ENCODE measurements at regions not wholly inside any gene's neighbourhood (a gene's known extent, or its start where the extent isn't known, plus 50 kb on each side); places are given as distances from the start of the nearest gene placed in this dataset.
"Not testable (repeated sequence)": the region's sequence is repeated elsewhere in the genome, so short reads cannot be mapped to it uniquely, and the experiment has no call there.

GRCh38 chr22:11253000-11253511, 4274.9 kb upstream of the OR11H1 start:
- ATAC-seq = no peak
- H3K4me3 ChIP-seq = no peak overlapping the region
- no CpG with 5 or more reads among the region's 48 CpGs for WGBS, 2 donors (ENCODE audit: low coverage in 1 of 2)
- H3K4me1 ChIP-seq = no peaks in the 10 kb centered on the region
- H3K27me3 ChIP-seq = no peaks in the 10 kb centered on the region
- H3K27ac ChIP-seq = no peak overlapping the region
- TF ChIP-seq CTCF (IDR thresholded peaks at IDR 0.05) (no peak), POLR2A (IDR thresholded peaks at IDR 0.05) (no peak)
- H3K36me3 ChIP-seq = no peaks in the 10 kb centered on the region
- H3K9me3 ChIP-seq = peaks cover 0 to 6% (median 0%) of the 10 kb centered on the region in 3 donors

- not testable (repeated sequence) for H3K27me3 ChIP-seq, H3K9me3 ChIP-seq, ATAC-seq, H3K4me1 ChIP-seq, H3K27ac ChIP-seq, H3K36me3 ChIP-seq, H3K4me3 ChIP-seq
- 93% methylated on average over 5 of the region's 8 CpGs; no CpG with 5 or more reads in 1 of the 2 donors for WGBS, 2 donors (ENCODE audit: low coverage in 1 of 2)
Observed at GRCh38 chr22:11270981-11271380, 4257.0 kb upstream of the OR11H1 start.

GRCh38 chr22:11285116-11285838, 4242.7 kb upstream of the OR11H1 start:
- 67 to 74% methylated on average over 25 to 27 of the region's 32 CpGs for WGBS, 2 donors (ENCODE audit: low coverage in 1 of 2)
- not testable (repeated sequence) for H3K27me3 ChIP-seq, ATAC-seq, H3K27ac ChIP-seq, H3K4me1 ChIP-seq, H3K4me3 ChIP-seq, H3K36me3 ChIP-seq
- H3K9me3 ChIP-seq = peaks cover 0 to 28% (median 4%) of the 10 kb centered on the region in 3 donors

GRCh38 chr22:11285839-11286205, 4242.2 kb upstream of the OR11H1 start:
- ATAC-seq, H3K27me3 ChIP-seq, H3K4me1 ChIP-seq, H3K36me3 ChIP-seq, H3K27ac ChIP-seq, H3K4me3 ChIP-seq: not testable (repeated sequence)
- peaks cover 0 to 28% (median 4%) of the 10 kb centered on the region in 3 donors for H3K9me3 ChIP-seq
- WGBS, 2 donors (ENCODE audit: low coverage in 1 of 2) = 35 to 58% methylated on average over 5 of the region's 5 CpGs

GRCh38 chr22:11288246-11289220, 4239.5 kb upstream of the OR11H1 start:
- WGBS, 2 donors (ENCODE audit: low coverage in 1 of 2) = 78 to 79% methylated on average over 11 to 12 of the region's 15 CpGs
- ATAC-seq, H3K27me3 ChIP-seq, H3K4me3 ChIP-seq, H3K4me1 ChIP-seq, H3K27ac ChIP-seq, H3K36me3 ChIP-seq: not testable (repeated sequence)
- H3K9me3 ChIP-seq = peaks cover 0 to 32% (median 4%) of the 10 kb centered on the region in 3 donors

GRCh38 chr22:11298126-11298893, 4229.7 kb upstream of the OR11H1 start:
- H3K4me3 ChIP-seq, H3K4me1 ChIP-seq, H3K27ac ChIP-seq, H3K36me3 ChIP-seq, ATAC-seq, H3K27me3 ChIP-seq: not testable (repeated sequence)
- peaks cover 0 to 50% (median 0%) of the 10 kb centered on the region in 3 donors for H3K9me3 ChIP-seq
- 33 to 59% methylated on average over 2 to 4 of the region's 5 CpGs for WGBS, 2 donors (ENCODE audit: low coverage in 1 of 2)

GRCh38 chr22:11302427-11302826, 4225.6 kb upstream of the OR11H1 start:
- not testable (repeated sequence) for H3K36me3 ChIP-seq, H3K27me3 ChIP-seq, H3K27ac ChIP-seq, H3K4me3 ChIP-seq, H3K4me1 ChIP-seq, ATAC-seq
- WGBS, 2 donors (ENCODE audit: low coverage in 1 of 2) = 60 to 63% methylated on average over 6 to 7 of the region's 7 CpGs
- H3K9me3 ChIP-seq = peaks cover 0 to 63% (median 0%) of the 10 kb centered on the region in 3 donors

GRCh38 chr22:11302904-11303303, 4225.1 kb upstream of the OR11H1 start:
- 23 to 25% methylated on average over 1 of the region's 1 CpG for WGBS, 2 donors (ENCODE audit: low coverage in 1 of 2)
- peaks cover 0 to 67% (median 0%) of the 10 kb centered on the region in 3 donors for H3K9me3 ChIP-seq

GRCh38 chr22:11305179-11305578, 4222.8 kb upstream of the OR11H1 start:
- not testable (repeated sequence) for H3K4me3 ChIP-seq, H3K36me3 ChIP-seq, H3K4me1 ChIP-seq, ATAC-seq, H3K27ac ChIP-seq, H3K27me3 ChIP-seq
- WGBS, 2 donors (ENCODE audit: low coverage in 1 of 2) = 68 to 72% methylated on average over 3 to 7 of the region's 7 CpGs
- H3K9me3 ChIP-seq = peaks cover 0 to 75% (median 0%) of the 10 kb centered on the region in 3 donors

More at GRCh38 chr22:11302904-11303303, 4225.1 kb upstream of the OR11H1 start:
- H3K27me3 ChIP-seq, H3K36me3 ChIP-seq, H3K4me3 ChIP-seq, H3K4me1 ChIP-seq, ATAC-seq, H3K27ac ChIP-seq: not testable (repeated sequence)

- H3K4me1 ChIP-seq, H3K27ac ChIP-seq, H3K27me3 ChIP-seq, H3K4me3 ChIP-seq, H3K36me3 ChIP-seq, ATAC-seq: not testable (repeated sequence)
- 57% methylated on average over 5 to 6 of the region's 6 CpGs for WGBS, 2 donors (ENCODE audit: low coverage in 1 of 2)
- peaks cover 0 to 67% (median 0%) of the 10 kb centered on the region in 3 donors for H3K9me3 ChIP-seq
Observed at GRCh38 chr22:11306933-11307518, 4221.0 kb upstream of the OR11H1 start.

All from gastroesophageal sphincter (tissue), 4 donors.